ENCODE measurements at regions not wholly inside any gene's neighbourhood (a gene's known extent, or its start where the extent isn't known, plus 50 kb on each side); places are given as distances from the start of the nearest gene placed in this dataset.

DNA sequence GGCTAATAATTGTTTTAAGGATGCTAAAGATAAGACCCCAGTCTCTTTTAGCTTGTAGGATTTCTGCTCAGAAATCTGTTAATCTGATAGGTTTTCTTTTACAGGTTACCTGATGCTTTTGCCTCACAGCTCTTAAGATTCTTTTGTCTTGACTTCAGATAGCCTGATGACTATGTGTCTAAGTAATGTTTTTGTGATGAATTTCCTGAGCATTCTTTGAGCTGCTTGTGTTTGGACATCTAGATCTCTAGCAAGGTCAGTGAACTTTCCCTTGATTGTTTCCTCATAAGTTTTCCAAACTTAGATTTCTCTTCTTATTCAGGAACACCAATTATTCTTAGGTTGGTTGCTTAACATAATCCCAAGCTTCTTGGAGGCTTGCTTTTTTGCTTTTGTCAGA is 104.1 kb downstream of the ZNF518B start:
- H4K5ac ChIP-seq (ENCODE audit: insufficient read length, low read depth, low read length) = no peak overlapping the region
- no peak for TF ChIP-seq CTCF (conservative IDR thresholded peaks at IDR 0.05)

More for the DNA sequence above, 104.1 kb downstream of the ZNF518B start:
- Histone ChIP-seq H3K79me2 (ENCODE audit: insufficient read depth, low read length) (no peaks in the 10 kb centered on the region), H2BK15ac (ENCODE audit: low read depth, low read length) (no peak overlapping the region), H3T11ph (ENCODE audit: low read length) (no peak overlapping the region), H3K27ac (ENCODE audit: insufficient read length, low read depth, low read length) (no peak overlapping the region), H2BK120ac (ENCODE audit: low read depth, low read length, poor library complexity, severe bottlenecking) (no peak overlapping the region), H3K23ac (ENCODE audit: insufficient read length, low read depth, low read length) (no peak overlapping the region), H4K91ac (ENCODE audit: insufficient read length, low read depth, low read length) (no peak overlapping the region), H4K20me1 (ENCODE audit: control insufficient read depth, insufficient read depth, insufficient read length) (no peaks in the 10 kb centered on the region), H3K14ac (ENCODE audit: insufficient read depth, low read length) (no peak overlapping the region), H3K18ac (ENCODE audit: insufficient read length, low read depth, low read length) (no peak overlapping the region), H2AFZ (ENCODE audit: low read length) (no peak overlapping the region), H3K79me1 (ENCODE audit: insufficient read depth, low read depth, low read length, poor library complexity, severe bottlenecking) (no peaks in the 10 kb centered on the region), H3K9ac (ENCODE audit: extremely low read depth, insufficient read length, low read length) (no peak overlapping the region), H3K27me3 (ENCODE audit: insufficient read depth, low read length) (no peaks in the 10 kb centered on the region), H3K4me1 (ENCODE audit: insufficient read depth, low read length) (no peaks in the 10 kb centered on the region), H3K4me2 (ENCODE audit: insufficient read depth, insufficient read length, low read length) (no peak overlapping the region), H3K56ac (ENCODE audit: insufficient read length, low read depth, low read length) (no peak overlapping the region), H2BK20ac (ENCODE audit: low read depth, low read length, poor library complexity, severe bottlenecking) (no peak overlapping the region), H2BK5ac (ENCODE audit: insufficient read length, low read length) (no peak overlapping the region), H3K9me3 (ENCODE audit: control insufficient read depth, low read depth, low read length) (no peaks in the 10 kb centered on the region), H3K23me2 (ENCODE audit: insufficient read length, low read depth, low read length, poor library complexity, severe bottlenecking) (no peaks in the 10 kb centered on the region), H4K8ac (replicated peaks; ENCODE audit: insufficient read length, low read depth, low read length) (no peak overlapping the region), H3K4ac (ENCODE audit: low read depth, low read length) (no peak overlapping the region), H2AK5ac (ENCODE audit: insufficient read length, low read length) (no peak overlapping the region), H2BK12ac (ENCODE audit: insufficient read length, low read depth, low read length) (no peak overlapping the region)
- no peaks in the 10 kb centered on the region; a peak in 1 of 7 replicates for H3K36me3 Mint-ChIP-seq (ENCODE audit: insufficient read depth in 1 of 3, low read depth in 3 of 3)
- DNase-seq = no peak
- H3K4me1 Mint-ChIP-seq = peaks cover 0 to 6% of the 10 kb centered on the region in 2 experiments; a peak in 2 of 4 replicates
- no peak overlapping the region for H3K27ac Mint-ChIP-seq
- no peak overlapping the region for H3K4me3 Mint-ChIP-seq
- no peaks in the 10 kb centered on the region for H3K9me3 Mint-ChIP-seq
- H3K27me3 Mint-ChIP-seq (ENCODE audit: low read depth) = peaks cover 6% of the 10 kb centered on the region; the same call in 1 of the 2 replicates
